Neural crest cell (in vitro differentiated cells): ENCODE measurements at regions not wholly inside any gene's neighbourhood (a gene's known extent, or its start where the extent isn't known, plus 50 kb on each side); places are given as distances from the start of the nearest gene placed in this dataset.

ENCODE experiments used
- DNase-seq: peaks from one replicate; pipeline ENCODE4 v3.0.0; 2021; ENCODE audit warnings: low read depth, mixed read lengths, low spot score
- H3K27ac Mint-ChIP-seq: one replicate; pipeline ENCODE4 v1.8.0; 2021; ENCODE audit warnings: mild to moderate bottlenecking, mixed read lengths; ENCODE audit not compliant: unreplicated experiment
- H3K27me3 Mint-ChIP-seq: 2 replicates; pipeline ENCODE4 v1.8.0; 2021; ENCODE audit warnings: low read depth, mild to moderate bottlenecking, mixed read lengths
- H3K36me3 Mint-ChIP-seq: 2 replicates; pipeline ENCODE4 v1.8.0; 2021; ENCODE audit warnings: low read depth, mild to moderate bottlenecking, mixed read lengths
- H3K4me1 Mint-ChIP-seq: 2 replicates; pipeline ENCODE4 v1.8.0; 2021; ENCODE audit warnings: mixed read lengths
- H3K4me3 Mint-ChIP-seq: one replicate; pipeline ENCODE4 v1.8.0; 2021; ENCODE audit warnings: mild to moderate bottlenecking, mixed read lengths
- H3K9me3 Mint-ChIP-seq: 2 replicates; pipeline ENCODE4 v1.8.0; 2021; ENCODE audit warnings: mixed read lengths
- TF ChIP-seq, protein P1 (sequence below): fragments of 200-600 bp; sonication (generic); conservative IDR thresholded peaks from 2 replicates; pipeline ENCODE4 v1.5.0; 2021; ENCODE audit warnings: antibody characterized with exemption, mild to moderate bottlenecking

DNA sequence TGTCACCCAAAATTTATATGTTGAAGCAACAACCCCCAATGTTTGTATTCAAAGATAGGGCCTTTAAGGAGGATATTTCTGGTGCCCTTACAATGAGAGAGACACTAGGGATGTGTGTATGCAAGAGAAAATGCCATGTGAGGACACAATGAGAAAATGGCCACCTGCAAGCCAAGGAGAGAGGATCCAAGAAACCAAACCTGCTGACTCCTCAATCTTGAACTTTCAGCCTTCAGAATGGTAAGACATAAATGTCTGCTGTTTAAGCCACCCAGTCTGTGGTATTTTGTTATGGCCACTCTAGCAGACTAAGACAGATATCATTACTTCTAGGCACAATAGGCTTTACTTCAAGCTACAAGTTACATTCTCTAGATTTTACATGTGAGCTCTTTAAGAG is 1145.1 kb upstream of the MAP3K7 start:
- TF ChIP-seq, protein P1, sequence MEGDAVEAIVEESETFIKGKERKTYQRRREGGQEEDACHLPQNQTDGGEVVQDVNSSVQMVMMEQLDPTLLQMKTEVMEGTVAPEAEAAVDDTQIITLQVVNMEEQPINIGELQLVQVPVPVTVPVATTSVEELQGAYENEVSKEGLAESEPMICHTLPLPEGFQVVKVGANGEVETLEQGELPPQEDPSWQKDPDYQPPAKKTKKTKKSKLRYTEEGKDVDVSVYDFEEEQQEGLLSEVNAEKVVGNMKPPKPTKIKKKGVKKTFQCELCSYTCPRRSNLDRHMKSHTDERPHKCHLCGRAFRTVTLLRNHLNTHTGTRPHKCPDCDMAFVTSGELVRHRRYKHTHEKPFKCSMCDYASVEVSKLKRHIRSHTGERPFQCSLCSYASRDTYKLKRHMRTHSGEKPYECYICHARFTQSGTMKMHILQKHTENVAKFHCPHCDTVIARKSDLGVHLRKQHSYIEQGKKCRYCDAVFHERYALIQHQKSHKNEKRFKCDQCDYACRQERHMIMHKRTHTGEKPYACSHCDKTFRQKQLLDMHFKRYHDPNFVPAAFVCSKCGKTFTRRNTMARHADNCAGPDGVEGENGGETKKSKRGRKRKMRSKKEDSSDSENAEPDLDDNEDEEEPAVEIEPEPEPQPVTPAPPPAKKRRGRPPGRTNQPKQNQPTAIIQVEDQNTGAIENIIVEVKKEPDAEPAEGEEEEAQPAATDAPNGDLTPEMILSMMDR = no peak
- no peak overlapping the region for H3K27ac Mint-ChIP-seq
- H3K36me3 Mint-ChIP-seq = no peaks in the 10 kb centered on the region
- no peaks in the 10 kb centered on the region for H3K27me3 Mint-ChIP-seq
- no peaks in the 10 kb centered on the region for H3K4me1 Mint-ChIP-seq
- DNase-seq = no peak
- H3K4me3 Mint-ChIP-seq = no peak overlapping the region
- H3K9me3 Mint-ChIP-seq = peaks cover 4% of the 10 kb centered on the region

DNA sequence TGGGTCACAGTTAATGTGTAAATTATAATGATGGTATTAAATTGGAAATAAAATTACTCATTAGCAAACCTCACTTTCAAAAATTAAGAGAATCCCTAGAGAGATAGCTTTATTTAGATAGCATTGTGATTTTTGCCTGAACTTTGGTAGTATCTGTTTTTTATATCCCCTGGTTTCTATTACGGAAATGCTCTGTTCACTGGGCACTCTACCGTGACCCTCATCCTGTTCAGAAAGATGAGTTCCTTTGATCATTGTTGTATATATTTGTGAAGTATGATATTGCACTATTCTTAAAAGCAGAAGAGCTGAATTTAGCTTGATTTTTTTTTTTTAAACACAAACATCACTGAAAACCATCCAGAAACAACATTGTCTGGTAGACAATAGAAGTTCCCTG is 1143.8 kb upstream of the MAP3K7 start:
- H3K9me3 Mint-ChIP-seq = peaks cover 7% of the 10 kb centered on the region

DNA sequence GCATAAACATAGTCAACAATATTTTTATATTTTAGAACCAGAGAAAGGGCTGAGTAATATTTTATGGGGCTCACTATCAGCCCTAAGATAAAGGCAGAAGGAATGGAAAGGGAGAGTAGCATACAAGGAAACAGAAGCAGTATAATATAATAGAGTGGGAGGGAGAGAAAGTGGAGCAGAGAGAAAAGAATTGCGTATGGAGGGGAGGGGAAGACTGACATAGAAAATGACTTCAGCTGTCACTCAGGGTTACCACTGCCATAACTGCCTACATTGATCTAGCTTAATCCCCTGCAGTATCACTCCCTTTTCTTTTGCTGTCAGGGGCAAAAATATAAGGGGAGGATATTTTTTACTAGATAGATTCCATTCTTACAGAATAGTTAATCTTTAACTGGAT is 1133.5 kb upstream of the MAP3K7 start:
- Mint-ChIP-seq H3K36me3 (no peaks in the 10 kb centered on the region), H3K27me3 (no peaks in the 10 kb centered on the region)

More for the DNA sequence above, 1143.8 kb upstream of the MAP3K7 start:
- no peak overlapping the region for H3K27ac Mint-ChIP-seq
- H3K4me1 Mint-ChIP-seq = no peaks in the 10 kb centered on the region
- DNase-seq = no peak
- H3K4me3 Mint-ChIP-seq = no peak overlapping the region
- TF ChIP-seq, protein P1 = no peak
- H3K36me3 Mint-ChIP-seq = peaks cover 2% of the 10 kb centered on the region
- H3K27me3 Mint-ChIP-seq = no peaks in the 10 kb centered on the region

DNA sequence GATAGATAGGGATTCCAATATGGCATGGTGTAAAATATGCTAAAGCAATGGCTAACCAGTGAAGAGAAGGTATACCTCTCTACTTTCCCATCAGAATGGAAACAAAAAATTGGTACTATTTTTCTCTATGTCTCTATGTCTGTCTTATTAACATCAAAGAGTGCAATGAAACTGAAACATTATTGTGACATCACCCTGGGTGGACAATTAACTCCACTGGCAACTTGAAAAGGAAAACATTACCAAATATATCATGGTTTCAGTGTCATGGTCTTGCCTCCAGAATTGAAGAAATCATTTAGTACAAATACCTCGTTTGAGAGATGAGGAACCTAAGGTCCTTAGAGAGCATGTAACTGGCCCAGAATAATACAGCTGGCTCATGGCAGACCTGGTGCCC is 1132.5 kb upstream of the MAP3K7 start:
- H3K27ac Mint-ChIP-seq = no peak overlapping the region
- no peak for DNase-seq
- no peak overlapping the region for H3K4me3 Mint-ChIP-seq
- no peaks in the 10 kb centered on the region for H3K27me3 Mint-ChIP-seq
- no peaks in the 10 kb centered on the region for H3K36me3 Mint-ChIP-seq
- no peaks in the 10 kb centered on the region for H3K4me1 Mint-ChIP-seq
- TF ChIP-seq, protein P1 = no peak
- H3K9me3 Mint-ChIP-seq = no peaks in the 10 kb centered on the region

More for the DNA sequence above, 1133.5 kb upstream of the MAP3K7 start:
- no peaks in the 10 kb centered on the region for H3K9me3 Mint-ChIP-seq
- DNase-seq = no peak
- H3K4me1 Mint-ChIP-seq = no peaks in the 10 kb centered on the region
- no peak overlapping the region for H3K27ac Mint-ChIP-seq
- TF ChIP-seq, protein P1 = no peak
- no peak overlapping the region for H3K4me3 Mint-ChIP-seq

DNA sequence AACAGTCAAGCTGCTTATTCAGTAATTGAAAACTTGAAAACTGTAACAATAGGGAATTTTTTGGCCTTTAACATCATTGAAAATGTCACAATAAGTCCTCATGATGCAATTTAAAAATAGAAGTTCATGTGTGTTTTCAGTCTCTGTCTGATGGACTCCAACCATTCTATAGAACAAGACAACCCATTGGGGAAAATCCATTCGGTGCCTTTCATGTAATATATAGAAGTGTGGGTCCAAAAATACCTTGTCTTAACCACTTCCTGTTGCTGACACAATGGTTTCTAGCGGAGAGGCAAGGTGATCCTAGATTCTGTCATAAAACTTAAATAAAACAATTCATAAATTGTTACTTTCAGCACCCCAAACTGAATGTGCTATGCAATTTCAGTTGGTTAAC is 1131.3 kb upstream of the MAP3K7 start:
- Mint-ChIP-seq H3K9me3 (no peaks in the 10 kb centered on the region), H3K27me3 (no peaks in the 10 kb centered on the region), H3K4me3 (no peak overlapping the region), H3K27ac (no peak overlapping the region), H3K4me1 (no peaks in the 10 kb centered on the region), H3K36me3 (no peaks in the 10 kb centered on the region)
- DNase-seq = no peak
- TF ChIP-seq, protein P1 = no peak

DNA sequence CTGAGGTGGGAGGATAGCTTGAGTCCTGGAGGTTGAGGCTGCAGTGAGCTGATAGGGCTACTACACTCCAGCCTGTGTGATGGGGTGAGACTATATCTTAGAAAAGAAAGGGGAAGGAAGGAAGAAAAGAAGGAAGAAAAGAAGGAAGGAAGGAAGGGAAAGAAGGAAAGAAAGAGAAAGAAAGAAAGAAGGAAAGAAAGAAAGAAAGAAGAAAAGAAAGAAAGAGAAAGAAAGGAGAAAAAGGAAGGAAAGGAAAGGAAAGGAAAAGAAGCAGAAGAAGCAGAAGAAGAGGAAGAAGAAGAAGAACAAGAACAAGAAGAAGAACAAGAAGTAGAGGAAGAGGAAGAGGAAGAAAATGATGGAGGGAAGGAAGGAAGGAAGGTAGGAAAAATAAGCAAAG is 1130.2 kb upstream of the MAP3K7 start:
- no peak overlapping the region for H3K27ac Mint-ChIP-seq
- H3K27me3 Mint-ChIP-seq = no peaks in the 10 kb centered on the region
- no peaks in the 10 kb centered on the region for H3K4me1 Mint-ChIP-seq
- no peak for DNase-seq
- H3K36me3 Mint-ChIP-seq = no peaks in the 10 kb centered on the region
- no peaks in the 10 kb centered on the region for H3K9me3 Mint-ChIP-seq
- no peak overlapping the region for H3K4me3 Mint-ChIP-seq
- TF ChIP-seq, protein P1 = no peak
